ENCODE measurements at regions not wholly inside any gene's neighbourhood (a gene's known extent, or its start where the extent isn't known, plus 50 kb on each side); places are given as distances from the start of the nearest gene placed in this dataset.

- DNase-seq = no peak
These were observed 289.6 kb downstream of the KIF4B start for GRCh38 chr5:155303120-155303519.

- no peak for DNase-seq
These were observed 293.7 kb downstream of the KIF4B start for GRCh38 chr5:155307229-155307628.

- DNase-seq = no peak
These were observed 294.7 kb downstream of the KIF4B start for GRCh38 chr5:155308289-155308688.

GRCh38 chr5:155309021-155309746 is 295.6 kb downstream of the KIF4B start:
- DNase-seq = no peak

- DNase-seq = no peak
These were observed 298.2 kb downstream of the KIF4B start for GRCh38 chr5:155311721-155312120.

GRCh38 chr5:155313518-155313917 is 300.0 kb downstream of the KIF4B start:
- no peak for DNase-seq

GRCh38 chr5:155316070-155316714 is 302.6 kb downstream of the KIF4B start:
- DNase-seq = no peak

GRCh38 chr5:155332618-155333017 is 319.1 kb downstream of the KIF4B start:
- no peak for DNase-seq

- no peak for DNase-seq
These were observed 329.4 kb downstream of the KIF4B start for GRCh38 chr5:155342956-155343355.

- DNase-seq = peak; percentile 23
These were observed 329.9 kb downstream of the KIF4B start for GRCh38 chr5:155343468-155343867.

GRCh38 chr5:155353231-155353630 is 339.7 kb downstream of the KIF4B start:
- DNase-seq = no peak

GRCh38 chr5:155366096-155366495 is 352.5 kb downstream of the KIF4B start:
- DNase-seq = no peak

GRCh38 chr5:155367841-155368240 is 354.3 kb downstream of the KIF4B start:
- DNase-seq = no peak

GRCh38 chr5:155368490-155368889 is 354.9 kb downstream of the KIF4B start:
- DNase-seq = no peak

- DNase-seq = no peak
These were observed 366.9 kb downstream of the KIF4B start for GRCh38 chr5:155380480-155380879.

GRCh38 chr5:155381654-155382053 is 368.1 kb downstream of the KIF4B start:
- no peak for DNase-seq

- no peak for DNase-seq
These were observed 375.9 kb downstream of the KIF4B start for GRCh38 chr5:155389498-155389897.

- no peak for DNase-seq
These were observed 381.2 kb downstream of the KIF4B start for GRCh38 chr5:155394727-155395126.

- DNase-seq = no peak
These were observed 389.5 kb downstream of the KIF4B start for GRCh38 chr5:155402927-155403640.

- no peak for DNase-seq
These were observed 393.3 kb downstream of the KIF4B start for GRCh38 chr5:155406815-155407214.

GRCh38 chr5:155408465-155408864 is 394.9 kb downstream of the KIF4B start:
- DNase-seq = no peak

- DNase-seq = no peak
These were observed 403.2 kb downstream of the KIF4B start for GRCh38 chr5:155416765-155417164.

- no peak for DNase-seq
These were observed 405.5 kb downstream of the KIF4B start for GRCh38 chr5:155418960-155419579.

GRCh38 chr5:155430192-155430591 is 416.6 kb downstream of the KIF4B start:
- DNase-seq = no peak
